Nephron progenitor cell (in vitro differentiated cells): ENCODE measurements at regions not wholly inside any gene's neighbourhood (a gene's known extent, or its start where the extent isn't known, plus 50 kb on each side); places are given as distances from the start of the nearest gene placed in this dataset.

Experiments
- DNase-seq: peaks from one replicate; pipeline ENCODE4 v3.0.0; 2021
- H3K27ac Mint-ChIP-seq: 2 replicates; pipeline ENCODE4 v1.8.0; 2021; ENCODE audit warnings: mild to moderate bottlenecking, moderate library complexity, mixed read lengths
- H3K27me3 Mint-ChIP-seq: 2 replicates; pipeline ENCODE4 v1.8.0; 2021; ENCODE audit warnings: mild to moderate bottlenecking, low read depth, mixed read lengths; ENCODE audit not compliant: poor library complexity
- H3K36me3 Mint-ChIP-seq: 2 replicates; pipeline ENCODE4 v1.8.0; 2021; ENCODE audit warnings: low read depth, mixed read lengths
- H3K4me1 Mint-ChIP-seq: 2 replicates; pipeline ENCODE4 v1.8.0; 2021; ENCODE audit warnings: mixed read lengths
- H3K4me3 Mint-ChIP-seq: 2 replicates; pipeline ENCODE4 v1.8.0; 2021; ENCODE audit warnings: mild to moderate bottlenecking, moderate library complexity, mixed read lengths
- H3K9me3 Mint-ChIP-seq: 2 replicates; pipeline ENCODE4 v1.8.0; 2021; ENCODE audit warnings: mild to moderate bottlenecking, moderate library complexity, mixed read lengths
- TF ChIP-seq, protein P1 (sequence below): fragments of 200-600 bp; sonication (generic); IDR thresholded peaks from 2 replicates; pipeline ENCODE4 v1.5.0; 2021; ENCODE audit warnings: antibody characterized with exemption

DNA sequence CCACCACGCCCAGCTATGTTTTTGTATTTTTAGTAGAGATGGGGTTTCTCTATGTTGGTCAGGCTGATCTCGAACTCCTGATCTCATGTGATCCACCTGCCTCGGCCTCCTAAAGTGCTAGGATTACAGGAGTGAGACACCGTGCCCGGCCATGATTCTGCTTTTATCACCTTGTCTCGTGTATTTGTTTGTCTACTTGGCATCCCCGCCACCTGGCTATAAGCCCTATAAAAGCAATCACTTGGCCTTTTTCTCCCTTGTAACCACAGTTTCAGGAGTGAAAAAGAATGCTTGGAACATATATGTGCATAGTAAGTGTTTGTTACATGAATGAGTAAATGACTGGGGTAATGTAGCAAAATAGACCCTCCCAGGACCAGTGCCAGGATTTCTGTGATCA is 77.5 kb upstream of the PAPOLG start:
- H3K27me3 Mint-ChIP-seq: peaks cover 25% of the 10 kb centered on the region
- TF ChIP-seq, protein P1, sequence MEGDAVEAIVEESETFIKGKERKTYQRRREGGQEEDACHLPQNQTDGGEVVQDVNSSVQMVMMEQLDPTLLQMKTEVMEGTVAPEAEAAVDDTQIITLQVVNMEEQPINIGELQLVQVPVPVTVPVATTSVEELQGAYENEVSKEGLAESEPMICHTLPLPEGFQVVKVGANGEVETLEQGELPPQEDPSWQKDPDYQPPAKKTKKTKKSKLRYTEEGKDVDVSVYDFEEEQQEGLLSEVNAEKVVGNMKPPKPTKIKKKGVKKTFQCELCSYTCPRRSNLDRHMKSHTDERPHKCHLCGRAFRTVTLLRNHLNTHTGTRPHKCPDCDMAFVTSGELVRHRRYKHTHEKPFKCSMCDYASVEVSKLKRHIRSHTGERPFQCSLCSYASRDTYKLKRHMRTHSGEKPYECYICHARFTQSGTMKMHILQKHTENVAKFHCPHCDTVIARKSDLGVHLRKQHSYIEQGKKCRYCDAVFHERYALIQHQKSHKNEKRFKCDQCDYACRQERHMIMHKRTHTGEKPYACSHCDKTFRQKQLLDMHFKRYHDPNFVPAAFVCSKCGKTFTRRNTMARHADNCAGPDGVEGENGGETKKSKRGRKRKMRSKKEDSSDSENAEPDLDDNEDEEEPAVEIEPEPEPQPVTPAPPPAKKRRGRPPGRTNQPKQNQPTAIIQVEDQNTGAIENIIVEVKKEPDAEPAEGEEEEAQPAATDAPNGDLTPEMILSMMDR: no peak

DNA sequence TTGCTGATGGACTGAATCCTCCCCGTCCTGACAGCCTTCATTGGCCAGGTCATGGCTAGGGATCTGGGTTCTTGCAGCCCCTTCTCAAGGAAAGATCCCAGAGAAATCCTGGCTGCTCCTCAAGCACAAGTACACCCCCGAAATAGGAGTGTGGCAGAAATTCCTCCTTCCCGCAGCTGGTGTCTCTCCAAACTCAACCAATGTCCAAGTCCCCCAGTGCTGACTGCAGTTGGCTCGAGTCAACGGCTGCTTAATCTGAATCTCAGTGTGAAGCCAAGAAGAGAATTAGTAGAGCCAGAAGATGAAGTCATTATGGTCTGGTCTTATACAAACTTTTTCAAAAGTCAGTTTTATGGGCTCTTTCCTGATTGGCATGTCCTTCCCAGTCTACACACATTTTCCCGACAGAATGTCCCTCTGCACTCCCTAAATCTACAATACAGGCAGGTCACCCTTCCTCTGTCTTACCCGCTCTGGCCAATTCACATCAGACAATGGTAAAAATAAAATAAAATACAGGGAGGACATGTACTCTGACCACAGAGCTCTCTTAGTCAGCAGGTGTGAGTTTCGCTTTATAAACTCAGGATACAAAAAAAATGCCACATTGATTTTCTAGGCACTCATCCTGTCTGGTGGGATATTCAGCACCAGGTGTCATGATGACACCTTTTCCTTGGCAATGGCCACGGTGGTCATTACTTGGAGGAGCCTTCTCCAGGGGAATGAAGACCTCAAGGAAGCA is 76.9 kb upstream of the PAPOLG start:
- Mint-ChIP-seq H3K9me3 (no peaks in the 10 kb centered on the region), H3K4me1 (no peaks in the 10 kb centered on the region), H3K27me3 (peaks cover 26% of the 10 kb centered on the region), H3K36me3 (no peaks in the 10 kb centered on the region), H3K27ac (no peak overlapping the region), H3K4me3 (no peak overlapping the region)
- DNase-seq: no peak
- TF ChIP-seq, protein P1: no peak

More for the DNA sequence above, 77.5 kb upstream of the PAPOLG start:
- DNase-seq: no peak
- Mint-ChIP-seq H3K4me3 (no peak overlapping the region), H3K36me3 (no peaks in the 10 kb centered on the region), H3K4me1 (no peaks in the 10 kb centered on the region), H3K27ac (no peak overlapping the region), H3K9me3 (no peaks in the 10 kb centered on the region)

DNA sequence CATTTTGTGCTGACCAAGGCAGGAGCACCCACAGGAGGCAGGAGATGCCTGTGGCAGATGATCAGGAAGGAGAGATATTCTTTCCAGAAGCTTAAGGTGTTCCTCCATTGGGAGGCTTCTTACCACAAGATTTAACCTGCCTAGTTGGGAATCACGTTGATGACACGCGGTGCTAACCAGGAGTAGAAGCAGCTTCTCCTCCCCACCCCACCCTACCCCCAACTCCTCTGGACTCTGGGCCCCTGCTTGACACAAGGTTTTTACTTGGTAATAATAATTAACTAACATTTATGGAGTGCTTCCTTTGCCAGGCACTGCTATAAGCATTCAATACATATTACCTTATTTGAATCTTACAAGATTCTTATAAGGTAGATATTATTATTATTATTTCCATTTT is 62.5 kb upstream of the PAPOLG start:
- Mint-ChIP-seq H3K4me3 (no peak overlapping the region), H3K27ac (no peak overlapping the region), H3K9me3 (no peaks in the 10 kb centered on the region), H3K27me3 (peaks cover 17% of the 10 kb centered on the region), H3K36me3 (no peaks in the 10 kb centered on the region), H3K4me1 (no peaks in the 10 kb centered on the region)
- TF ChIP-seq, protein P1: no peak
- no peak for DNase-seq

DNA sequence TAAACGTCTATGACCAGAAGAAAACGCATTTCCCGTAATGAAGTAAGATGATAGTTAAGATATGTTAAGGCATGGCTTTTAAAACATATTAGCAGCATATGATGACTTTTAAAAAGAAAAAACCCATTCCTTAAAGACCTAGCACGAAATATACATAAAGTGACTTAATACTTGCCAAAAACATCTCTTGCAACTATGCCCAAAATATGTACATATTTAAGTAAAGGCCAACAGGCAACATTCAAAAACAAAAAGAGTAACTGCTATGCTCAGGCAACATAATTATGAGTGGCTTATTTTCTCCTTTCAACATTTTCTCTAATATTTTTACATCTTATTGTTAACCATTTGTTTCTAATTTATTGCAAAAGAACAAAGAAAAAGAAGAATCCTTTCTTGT is 60.3 kb upstream of the PAPOLG start:
- H3K4me1 Mint-ChIP-seq: no peaks in the 10 kb centered on the region
- no peak overlapping the region for H3K27ac Mint-ChIP-seq
- H3K36me3 Mint-ChIP-seq: no peaks in the 10 kb centered on the region
- DNase-seq: no peak
- TF ChIP-seq, protein P1: no peak
- peaks cover 17% of the 10 kb centered on the region for H3K27me3 Mint-ChIP-seq
- no peaks in the 10 kb centered on the region for H3K9me3 Mint-ChIP-seq
- no peak overlapping the region for H3K4me3 Mint-ChIP-seq

DNA sequence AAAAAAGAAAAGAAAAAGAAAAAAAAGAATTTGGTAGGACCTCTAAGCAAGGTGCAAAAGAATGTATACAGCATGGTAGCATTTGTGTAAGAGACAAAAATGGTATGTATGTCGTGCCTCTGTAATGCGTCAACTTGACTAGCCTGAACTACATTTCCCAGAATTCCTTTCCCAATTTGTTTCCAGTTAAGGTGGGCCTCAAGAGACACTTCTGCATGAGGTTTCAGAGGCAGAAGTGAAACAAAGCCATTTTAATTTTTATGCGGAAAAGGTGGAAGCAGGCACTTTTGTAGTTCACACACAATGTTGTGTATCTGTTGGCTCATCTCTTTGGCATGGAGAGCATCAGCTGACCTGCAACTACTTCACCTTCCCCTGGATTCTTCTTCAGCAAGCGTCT is 56.5 kb upstream of the PAPOLG start:
- Mint-ChIP-seq H3K36me3 (no peaks in the 10 kb centered on the region), H3K9me3 (no peaks in the 10 kb centered on the region), H3K4me3 (no peak overlapping the region)

More for the DNA sequence above, 56.5 kb upstream of the PAPOLG start:
- peaks cover 12% of the 10 kb centered on the region for H3K27me3 Mint-ChIP-seq
- H3K27ac Mint-ChIP-seq: no peak overlapping the region
- H3K4me1 Mint-ChIP-seq: no peaks in the 10 kb centered on the region
- DNase-seq: no peak
- TF ChIP-seq, protein P1: no peak
